HepG2 (cell line): ENCODE measurements at regions not wholly inside any gene's neighbourhood (a gene's known extent, or its start where the extent isn't known, plus 50 kb on each side); places are given as distances from the start of the nearest gene placed in this dataset.

Experiments used
- NFYB ChIP-seq: sonication (generic); formaldehyde crosslinking; IDR thresholded peaks from 2 replicates; pipeline ENCODE4 v1.4.0; 2020; ENCODE audit warnings: missing genetic modification reagents
- TARDBP ChIP-seq: sonication (generic); formaldehyde crosslinking; IDR thresholded peaks from 2 replicates; pipeline ENCODE4 v1.8.0; 2022; ENCODE audit warnings: mild to moderate bottlenecking, missing genetic modification reagents

DNA sequence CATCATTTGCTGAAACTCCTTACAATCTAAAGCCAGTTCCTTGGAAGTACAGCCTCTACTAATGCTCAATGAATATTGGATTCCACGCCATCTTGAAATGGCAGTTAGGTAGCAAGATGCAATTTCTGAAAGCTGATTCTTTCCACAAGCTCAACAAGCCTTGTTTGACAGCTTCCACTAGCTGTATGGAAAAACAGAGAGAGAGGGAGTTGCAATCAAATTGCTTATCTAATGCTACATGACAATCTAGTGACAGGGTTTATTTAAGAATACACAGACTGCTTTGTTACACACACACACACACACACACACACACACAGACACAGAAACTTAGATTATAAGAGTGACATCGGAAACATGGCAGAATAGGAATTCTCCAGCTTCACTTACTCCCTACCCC, 288.4 kb upstream of the DEPDC1 start:
- TF ChIP-seq TARDBP (CRISPR knock-in tag) (no peak), NFYB (CRISPR knock-in tag) (no peak)
